ENCODE measurements at regions not wholly inside any gene's neighbourhood (a gene's known extent, or its start where the extent isn't known, plus 50 kb on each side); places are given as distances from the start of the nearest gene placed in this dataset.

DNA sequence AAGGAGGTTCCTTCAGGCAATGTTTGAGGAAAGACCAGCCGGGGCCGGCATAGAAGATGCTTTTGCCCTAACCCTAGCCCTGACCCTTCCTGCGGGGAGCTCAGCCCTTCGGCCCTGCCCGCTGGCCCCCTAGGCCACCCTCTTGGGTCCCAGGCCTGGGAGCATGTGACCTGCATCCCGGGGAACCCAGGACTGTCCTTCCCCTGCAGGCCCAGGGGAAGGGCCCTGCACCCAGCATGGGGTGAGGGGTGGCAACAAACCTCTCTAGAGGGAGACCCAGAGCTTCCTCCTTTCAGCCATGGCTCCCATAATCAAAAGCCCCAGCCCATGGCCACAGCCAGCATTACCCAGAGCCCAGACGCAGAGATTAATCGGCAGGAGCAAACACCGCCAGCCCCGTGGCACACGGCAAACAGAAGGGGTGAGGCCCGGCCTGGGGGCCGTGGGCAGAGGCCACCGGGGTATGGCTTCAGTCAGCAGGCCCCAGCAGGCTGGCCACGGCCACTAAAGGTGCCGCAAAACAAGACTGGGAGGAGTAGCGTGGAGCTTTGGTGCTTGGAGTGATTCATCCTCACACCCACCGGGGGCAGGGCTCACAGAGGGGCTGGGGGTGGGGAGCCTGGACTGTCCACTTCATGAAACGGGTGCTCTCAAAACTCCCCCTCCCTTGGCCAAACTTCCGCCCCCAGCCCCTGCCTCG lies 61.6 kb upstream of the HPCAL1 start:
- POLR2A ChIA-PET = no interaction called here
- CTCF ChIA-PET = no interaction called here
- TF ChIP-seq FOXM1 (IDR thresholded peaks at IDR 0.05; ENCODE audit: borderline replicate concordance) = no peak
- TF ChIP-seq TARDBP (IDR thresholded peaks at IDR 0.05) = no peak
- TF ChIP-seq L3MBTL2 (conservative IDR thresholded peaks at IDR 0.05) = no peak
- TF ChIP-seq SP1 (IDR thresholded peaks at IDR 0.05) = no peak
- no peak for TF ChIP-seq HDGF (IDR thresholded peaks at IDR 0.05; ENCODE audit: borderline replicate concordance)
- TF ChIP-seq BHLHE40 (IDR thresholded peaks at IDR 0.05; ENCODE audit: borderline replicate concordance) = no peak
- TF ChIP-seq ZNF384 (IDR thresholded peaks at IDR 0.05) = no peak
- TF ChIP-seq ELF4 (IDR thresholded peaks at IDR 0.05) = no peak
- TF ChIP-seq NFRKB (IDR thresholded peaks at IDR 0.05) = no peak
- no peak for TF ChIP-seq CTBP1 (IDR thresholded peaks at IDR 0.05; ENCODE audit: borderline replicate concordance)
- TF ChIP-seq ARNT (IDR thresholded peaks at IDR 0.05) = no peak
- no peak for TF ChIP-seq FOXA1 (IDR thresholded peaks at IDR 0.05)
- TF ChIP-seq, protein P1, sequence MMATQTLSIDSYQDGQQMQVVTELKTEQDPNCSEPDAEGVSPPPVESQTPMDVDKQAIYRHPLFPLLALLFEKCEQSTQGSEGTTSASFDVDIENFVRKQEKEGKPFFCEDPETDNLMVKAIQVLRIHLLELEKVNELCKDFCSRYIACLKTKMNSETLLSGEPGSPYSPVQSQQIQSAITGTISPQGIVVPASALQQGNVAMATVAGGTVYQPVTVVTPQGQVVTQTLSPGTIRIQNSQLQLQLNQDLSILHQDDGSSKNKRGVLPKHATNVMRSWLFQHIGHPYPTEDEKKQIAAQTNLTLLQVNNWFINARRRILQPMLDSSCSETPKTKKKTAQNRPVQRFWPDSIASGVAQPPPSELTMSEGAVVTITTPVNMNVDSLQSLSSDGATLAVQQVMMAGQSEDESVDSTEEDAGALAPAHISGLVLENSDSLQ (IDR thresholded peaks at IDR 0.05) = no peak
- no peak for TF ChIP-seq FOXK2 (IDR thresholded peaks at IDR 0.05)
- DNase-seq (ENCODE audit: extremely low spot score) = no peak

DNA sequence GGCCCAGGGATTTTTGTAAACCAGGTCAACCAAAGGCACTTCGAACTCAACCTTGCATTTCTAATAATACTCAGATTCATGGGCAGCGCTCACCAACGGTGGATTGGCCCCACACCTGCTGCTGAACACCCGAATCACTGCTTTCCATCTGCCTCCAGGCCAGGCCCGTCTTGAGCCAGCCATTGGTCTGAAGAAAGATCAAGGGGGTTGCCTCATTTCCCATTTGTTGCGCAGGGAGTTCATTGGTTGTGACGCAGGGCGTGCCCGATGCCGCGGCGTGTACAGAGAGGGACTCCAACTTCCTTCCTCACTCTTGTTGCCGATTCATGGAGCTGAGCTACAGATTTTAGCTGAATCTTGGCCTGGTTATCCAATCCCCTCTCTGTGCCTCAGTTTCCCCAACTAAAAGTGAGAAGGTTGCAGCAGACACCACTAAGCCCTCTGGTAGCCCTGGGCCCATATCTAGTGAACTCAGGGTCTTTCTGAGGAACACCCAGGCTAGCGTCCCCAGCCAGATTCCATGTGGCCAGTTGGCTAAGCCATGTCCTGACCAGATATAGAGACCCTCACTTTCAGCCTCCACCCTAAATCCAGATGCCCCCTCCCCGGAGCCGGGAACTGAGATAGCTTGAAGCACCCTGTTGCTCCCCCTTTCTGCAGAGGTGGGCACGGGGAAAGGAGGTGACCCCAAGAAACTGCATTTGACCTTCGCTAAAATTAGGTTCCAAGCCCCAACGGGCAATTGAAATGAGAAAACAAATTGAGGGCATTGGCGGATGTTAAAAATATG lies 60.9 kb upstream of the HPCAL1 start:
- POLR2A ChIA-PET = no interaction called here
- CTCF ChIA-PET = no interaction called here
- TF ChIP-seq ELF4 (IDR thresholded peaks at IDR 0.05) (no peak), SP1 (IDR thresholded peaks at IDR 0.05) (no peak), FOXM1 (IDR thresholded peaks at IDR 0.05; ENCODE audit: borderline replicate concordance) (no peak), FOXK2 (IDR thresholded peaks at IDR 0.05) (no peak), FOXA1 (IDR thresholded peaks at IDR 0.05) (no peak), L3MBTL2 (conservative IDR thresholded peaks at IDR 0.05) (no peak), BHLHE40 (IDR thresholded peaks at IDR 0.05; ENCODE audit: borderline replicate concordance) (no peak), ARNT (IDR thresholded peaks at IDR 0.05) (no peak), SUZ12 (IDR thresholded peaks at IDR 0.05) (no peak), LEF1 (IDR thresholded peaks at IDR 0.05; ENCODE audit: borderline replicate concordance) (no peak), HDGF (IDR thresholded peaks at IDR 0.05; ENCODE audit: borderline replicate concordance) (no peak)
- TF ChIP-seq, protein P1 (IDR thresholded peaks at IDR 0.05) = no peak
- DNase-seq (ENCODE audit: extremely low spot score) = no peak

DNA sequence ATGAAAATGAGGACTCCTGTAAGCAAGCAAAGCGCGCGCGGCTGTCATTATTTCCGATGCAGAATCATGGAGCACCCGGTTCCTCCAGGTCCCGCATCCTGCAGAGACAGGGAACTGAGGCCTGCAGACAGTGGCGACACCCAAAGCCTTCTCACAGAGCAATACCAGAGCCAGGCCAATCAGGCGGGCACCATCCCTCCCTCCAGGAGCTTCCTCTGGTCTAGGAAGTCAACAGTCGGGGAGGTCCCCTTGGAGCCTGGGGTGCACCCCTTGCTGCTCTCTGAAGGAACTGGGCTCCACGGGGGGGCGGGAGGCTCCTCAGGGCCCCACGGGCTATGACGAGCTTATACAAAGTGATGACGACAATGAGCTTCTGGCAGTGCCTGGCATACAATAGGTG lies 60.3 kb upstream of the HPCAL1 start:
- ChIA-PET POLR2A (no interaction called here), CTCF (no interaction called here)
- DNase-seq (ENCODE audit: extremely low spot score) = no peak
- no peak for TF ChIP-seq NFRKB (IDR thresholded peaks at IDR 0.05)
- TF ChIP-seq TARDBP (IDR thresholded peaks at IDR 0.05) = no peak
- no peak for TF ChIP-seq ARNT (IDR thresholded peaks at IDR 0.05)
- TF ChIP-seq SP1 (IDR thresholded peaks at IDR 0.05) = no peak
- no peak for TF ChIP-seq CTBP1 (IDR thresholded peaks at IDR 0.05; ENCODE audit: borderline replicate concordance)
- no peak for TF ChIP-seq FOXK2 (IDR thresholded peaks at IDR 0.05)
- no peak for TF ChIP-seq BHLHE40 (IDR thresholded peaks at IDR 0.05; ENCODE audit: borderline replicate concordance)
- no peak for TF ChIP-seq ELF4 (IDR thresholded peaks at IDR 0.05)
- no peak for TF ChIP-seq SUZ12 (IDR thresholded peaks at IDR 0.05)
- no peak for TF ChIP-seq LEF1 (IDR thresholded peaks at IDR 0.05; ENCODE audit: borderline replicate concordance)
- TF ChIP-seq L3MBTL2 (conservative IDR thresholded peaks at IDR 0.05) = no peak
- TF ChIP-seq FOXM1 (IDR thresholded peaks at IDR 0.05; ENCODE audit: borderline replicate concordance) = no peak
- TF ChIP-seq, protein P1 (IDR thresholded peaks at IDR 0.05) = no peak
- TF ChIP-seq ZNF384 (IDR thresholded peaks at IDR 0.05) = no peak
- no peak for TF ChIP-seq FOXA1 (IDR thresholded peaks at IDR 0.05)
- TF ChIP-seq HDGF (IDR thresholded peaks at IDR 0.05; ENCODE audit: borderline replicate concordance) = no peak

DNA sequence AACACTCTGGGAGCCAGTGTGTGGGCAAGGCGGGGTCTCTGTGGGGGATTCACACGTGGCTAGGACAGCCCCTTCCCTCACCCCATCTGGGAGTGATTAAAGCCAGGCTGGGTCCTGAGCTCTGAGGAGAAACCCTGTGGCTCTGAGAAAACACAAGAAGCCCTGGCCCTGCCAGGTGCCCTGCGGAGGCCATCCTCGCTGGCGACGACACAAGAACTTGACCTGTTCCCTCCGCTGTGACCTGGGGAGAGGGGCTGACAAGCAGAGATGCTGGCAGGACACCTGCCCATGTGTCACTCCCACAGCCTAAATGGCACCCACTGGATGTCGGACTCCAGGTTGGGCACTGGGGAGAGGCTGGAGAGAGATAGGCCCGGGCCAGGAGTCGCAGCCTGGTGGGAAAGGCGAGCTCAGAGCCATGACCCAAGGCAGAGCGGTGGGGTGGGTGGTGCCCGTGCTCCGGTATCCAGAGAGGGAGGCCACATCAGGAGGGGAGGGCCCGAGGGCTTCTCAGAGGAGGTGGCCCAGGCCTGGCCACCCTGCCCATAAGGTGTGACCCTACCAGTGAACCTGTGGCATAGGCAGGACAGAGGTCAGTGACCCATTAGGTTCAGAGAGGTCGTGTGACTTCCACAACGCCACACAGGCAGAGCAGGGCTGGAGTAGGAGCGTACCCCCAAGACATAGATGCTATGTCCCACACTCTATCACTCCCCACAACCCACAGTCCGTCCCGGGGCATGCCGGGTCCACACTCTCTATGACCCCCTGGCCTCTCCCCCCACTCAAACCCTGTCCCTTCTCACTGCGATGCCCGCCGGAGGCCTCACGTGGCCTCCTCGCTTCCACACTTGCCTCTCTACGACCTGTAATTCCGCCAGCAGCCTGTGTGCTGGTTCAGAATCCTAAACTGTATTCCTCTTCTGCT lies 59.4 kb upstream of the HPCAL1 start:
- ChIA-PET POLR2A (no interaction called here), CTCF (no interaction called here)
- TF ChIP-seq FOXK2 (IDR thresholded peaks at IDR 0.05) (no peak), SUZ12 (IDR thresholded peaks at IDR 0.05) (no peak), ARNT (IDR thresholded peaks at IDR 0.05) (no peak), ELF4 (IDR thresholded peaks at IDR 0.05) (no peak), L3MBTL2 (conservative IDR thresholded peaks at IDR 0.05) (no peak), LEF1 (IDR thresholded peaks at IDR 0.05; ENCODE audit: borderline replicate concordance) (no peak), NFRKB (IDR thresholded peaks at IDR 0.05) (no peak), SP1 (IDR thresholded peaks at IDR 0.05) (no peak), BHLHE40 (IDR thresholded peaks at IDR 0.05; ENCODE audit: borderline replicate concordance) (no peak), TARDBP (IDR thresholded peaks at IDR 0.05) (no peak), HDGF (IDR thresholded peaks at IDR 0.05; ENCODE audit: borderline replicate concordance) (no peak), FOXA1 (IDR thresholded peaks at IDR 0.05) (no peak)
- TF ChIP-seq, protein P1 (IDR thresholded peaks at IDR 0.05) = no peak
- no peak for DNase-seq (ENCODE audit: extremely low spot score)

Measured in HEK293T (cell line).